ENCODE measurements at regions not wholly inside any gene's neighbourhood (a gene's known extent, or its start where the extent isn't known, plus 50 kb on each side); places are given as distances from the start of the nearest gene placed in this dataset.
"Not testable (repeated sequence)": the region's sequence is repeated elsewhere in the genome, so short reads cannot be mapped to it uniquely, and the experiment has no call there.

DNA sequence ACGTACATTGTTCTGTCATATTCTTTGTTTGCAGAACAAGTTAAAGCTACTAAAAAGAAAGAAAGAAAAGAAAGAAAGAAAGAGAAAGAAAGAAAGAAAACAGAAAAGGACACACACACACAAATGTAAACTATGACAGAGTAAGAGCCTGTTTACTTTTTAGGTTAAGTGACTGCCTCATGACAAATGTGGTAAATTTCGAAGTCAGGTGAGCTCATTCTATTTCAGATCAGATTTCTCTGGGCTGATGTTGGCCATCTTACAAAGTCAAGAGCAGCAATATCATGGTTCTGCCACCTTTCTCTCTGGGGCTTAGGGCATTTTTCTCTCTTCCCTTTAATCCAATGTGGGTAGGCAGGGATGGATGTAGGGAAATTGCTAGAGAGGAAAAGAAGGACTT is 299.5 kb downstream of the ANAPC1 start:
- POLR2A ChIA-PET; H3K36me3 Mint-ChIP-seq (ENCODE audit: low read depth); H3K9me3 Mint-ChIP-seq (ENCODE audit: low read depth); H3K4me3 Mint-ChIP-seq; intact Hi-C loops (cut with DNase I, micrococcal nuclease); CTCF ChIA-PET; H3K27me3 Mint-ChIP-seq; ATAC-seq; H3K4me1 Mint-ChIP-seq; H3K27ac Mint-ChIP-seq; DNase-seq: not testable (repeated sequence)

DNA sequence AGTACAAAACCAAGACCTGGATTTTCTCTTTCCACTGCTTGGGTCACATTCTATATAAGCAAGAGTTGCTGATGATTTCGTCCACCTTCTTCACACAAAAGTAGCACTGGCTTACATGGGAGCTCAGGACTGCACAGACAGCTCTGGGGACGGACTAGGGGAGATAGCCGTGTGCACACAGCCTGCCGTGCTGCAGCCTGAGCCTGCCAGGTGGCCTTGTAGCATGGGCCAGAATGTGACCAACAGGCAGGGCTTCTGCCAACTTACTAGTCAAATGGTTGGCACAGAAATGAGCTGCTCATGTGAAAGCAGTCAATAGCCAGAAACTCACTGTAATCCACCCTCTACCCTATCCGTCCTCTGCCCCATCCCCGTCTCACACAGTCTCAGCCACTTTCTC is 299.0 kb downstream of the ANAPC1 start:
- H3K36me3 Mint-ChIP-seq (ENCODE audit: low read depth); DNase-seq; H3K9me3 Mint-ChIP-seq (ENCODE audit: low read depth); H3K27me3 Mint-ChIP-seq; ATAC-seq; CTCF ChIA-PET; POLR2A ChIA-PET; H3K27ac Mint-ChIP-seq; H3K4me3 Mint-ChIP-seq; H3K4me1 Mint-ChIP-seq; intact Hi-C loops (cut with DNase I, micrococcal nuclease): not testable (repeated sequence)

DNA sequence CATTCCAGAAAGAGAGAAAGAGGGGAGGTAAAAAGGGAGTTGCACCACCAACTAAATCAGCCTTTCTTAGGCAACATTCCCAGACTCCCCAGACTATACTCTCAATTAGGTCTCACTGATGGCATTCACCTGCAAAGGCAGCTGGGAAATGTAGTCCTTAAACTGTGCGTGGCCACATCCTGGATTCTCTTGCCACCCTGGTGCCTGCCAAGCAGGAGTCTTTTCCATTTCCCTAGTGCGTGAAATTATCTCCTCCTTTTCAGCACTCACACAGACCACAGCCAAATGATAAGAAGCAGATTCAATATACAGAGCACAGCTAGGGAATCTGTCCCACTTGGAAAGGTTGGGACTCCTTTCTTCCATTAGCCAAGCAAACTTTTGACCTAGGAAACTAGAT is 298.0 kb downstream of the ANAPC1 start:
- CTCF ChIA-PET; H3K36me3 Mint-ChIP-seq (ENCODE audit: low read depth); H3K27ac Mint-ChIP-seq; ATAC-seq; intact Hi-C loops (cut with DNase I, micrococcal nuclease); H3K9me3 Mint-ChIP-seq (ENCODE audit: low read depth); DNase-seq; H3K27me3 Mint-ChIP-seq; H3K4me3 Mint-ChIP-seq; H3K4me1 Mint-ChIP-seq; POLR2A ChIA-PET: not testable (repeated sequence)

DNA sequence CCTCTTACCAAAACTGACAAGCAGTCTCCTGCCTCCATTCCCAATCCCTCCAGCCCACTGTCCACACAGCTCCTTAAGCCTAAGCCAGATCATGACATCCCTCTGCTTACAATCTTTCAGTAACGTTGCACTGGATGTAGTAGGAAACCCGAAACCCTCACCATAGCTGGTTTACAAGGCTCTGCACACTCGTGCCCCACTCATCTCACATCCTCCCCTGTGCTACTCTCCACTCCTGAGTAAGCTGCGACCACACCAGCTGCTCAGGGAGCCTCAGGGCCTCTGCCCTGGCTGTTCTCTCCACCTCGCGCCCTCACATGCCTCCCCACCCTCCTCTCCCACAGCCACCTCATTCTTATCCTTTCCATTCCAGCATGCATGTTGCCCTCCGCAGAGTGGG is 288.9 kb downstream of the ANAPC1 start:
- H3K9me3 Mint-ChIP-seq (ENCODE audit: low read depth); POLR2A ChIA-PET; H3K36me3 Mint-ChIP-seq (ENCODE audit: low read depth); H3K27me3 Mint-ChIP-seq; H3K4me1 Mint-ChIP-seq; ATAC-seq; H3K27ac Mint-ChIP-seq; H3K4me3 Mint-ChIP-seq; intact Hi-C loops (cut with DNase I, micrococcal nuclease); DNase-seq; CTCF ChIA-PET: not testable (repeated sequence)

DNA sequence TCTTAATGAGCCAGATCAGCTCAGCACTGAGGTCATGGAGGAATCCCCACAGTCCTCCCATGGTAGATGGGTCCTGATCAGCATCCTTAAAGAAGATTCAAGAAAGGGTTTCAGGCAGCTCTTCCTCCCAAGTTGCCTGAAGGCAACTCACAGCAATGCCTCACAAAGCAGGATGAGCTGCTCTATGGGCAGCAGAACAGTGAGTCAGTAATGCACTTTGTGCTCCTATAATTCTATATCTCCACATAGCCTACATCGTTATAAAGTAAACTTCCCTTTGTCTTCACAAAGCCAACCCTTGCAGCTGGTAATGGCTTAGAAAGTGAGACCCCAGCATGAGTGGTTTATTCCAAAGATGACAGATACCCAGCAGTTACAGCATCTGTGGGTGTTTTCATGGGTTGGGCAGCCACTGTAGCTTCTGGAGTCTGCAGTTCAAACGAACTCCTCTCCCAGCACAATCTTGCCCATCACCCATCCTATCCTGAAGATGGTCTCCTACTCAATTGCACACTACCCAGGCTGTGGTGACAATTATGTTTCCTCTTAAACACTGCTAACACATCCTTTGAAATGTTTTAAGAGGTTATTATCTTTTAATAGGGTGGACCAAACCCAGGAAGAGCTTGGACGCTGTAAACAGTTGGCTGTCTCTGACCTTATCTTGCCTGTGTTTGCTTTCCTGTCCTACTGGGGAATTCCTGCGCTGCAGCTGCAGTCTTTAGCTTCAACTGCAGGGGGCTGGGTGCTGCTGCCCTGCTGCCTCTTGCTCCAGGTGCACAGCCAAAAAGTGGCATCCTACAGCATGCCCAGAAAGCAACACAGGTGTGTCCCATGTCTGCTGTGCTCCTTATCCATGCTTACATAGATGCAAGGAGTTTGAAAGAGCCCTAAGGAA is 286.9 kb downstream of the ANAPC1 start:
- H3K36me3 Mint-ChIP-seq (ENCODE audit: low read depth); CTCF ChIA-PET; H3K27ac Mint-ChIP-seq; H3K4me1 Mint-ChIP-seq; DNase-seq; H3K4me3 Mint-ChIP-seq; H3K27me3 Mint-ChIP-seq; H3K9me3 Mint-ChIP-seq (ENCODE audit: low read depth); intact Hi-C loops (cut with DNase I, micrococcal nuclease); POLR2A ChIA-PET: not testable (repeated sequence)
- ATAC-seq, result peak; percentile 47

DNA sequence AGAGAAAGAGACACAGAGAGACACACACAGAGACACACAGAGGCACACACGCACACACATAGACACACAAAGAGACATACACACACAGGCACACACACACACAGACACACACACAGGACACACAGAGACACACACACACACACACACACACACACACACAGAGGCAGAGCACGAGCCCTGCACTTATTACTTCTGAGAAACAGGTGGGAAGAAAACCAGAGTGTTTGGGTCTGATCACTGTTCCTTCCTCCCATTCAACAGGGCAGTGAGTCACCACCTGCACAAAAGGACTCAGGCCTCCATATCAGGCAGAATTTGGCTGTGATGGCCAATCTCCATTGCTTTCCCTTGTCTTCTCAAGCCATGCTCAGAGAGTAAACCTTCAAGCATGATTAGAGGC is 285.0 kb downstream of the ANAPC1 start:
- DNase-seq; H3K36me3 Mint-ChIP-seq (ENCODE audit: low read depth); H3K27ac Mint-ChIP-seq; POLR2A ChIA-PET; CTCF ChIA-PET; H3K4me1 Mint-ChIP-seq; H3K27me3 Mint-ChIP-seq; H3K9me3 Mint-ChIP-seq (ENCODE audit: low read depth); intact Hi-C loops (cut with DNase I, micrococcal nuclease); H3K4me3 Mint-ChIP-seq: not testable (repeated sequence)
- peak; percentile 78 for ATAC-seq

DNA sequence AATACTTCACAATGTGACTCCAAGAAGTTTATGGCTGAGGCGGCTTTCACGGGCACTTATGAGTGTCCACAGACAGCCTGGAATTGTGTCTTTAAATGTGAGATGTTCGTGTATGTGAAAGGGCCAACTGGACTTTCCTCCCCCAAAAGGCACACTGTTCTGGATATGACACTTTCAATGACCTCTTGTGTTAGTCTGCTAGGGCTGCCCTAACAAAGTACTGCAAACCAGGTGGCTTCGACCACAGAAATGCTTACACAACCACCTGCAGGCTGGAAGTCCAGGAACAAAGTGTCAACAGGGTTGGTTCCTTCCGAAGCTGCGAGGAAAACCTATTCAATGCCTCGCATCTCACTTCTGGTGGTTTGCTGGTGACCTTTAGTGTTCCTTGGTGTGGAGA is 281.7 kb downstream of the ANAPC1 start:
- H3K4me1 Mint-ChIP-seq; H3K9me3 Mint-ChIP-seq (ENCODE audit: low read depth); H3K27ac Mint-ChIP-seq; H3K4me3 Mint-ChIP-seq; CTCF ChIA-PET; H3K27me3 Mint-ChIP-seq; H3K36me3 Mint-ChIP-seq (ENCODE audit: low read depth); ATAC-seq; intact Hi-C loops (cut with DNase I, micrococcal nuclease); DNase-seq; POLR2A ChIA-PET: not testable (repeated sequence)

DNA sequence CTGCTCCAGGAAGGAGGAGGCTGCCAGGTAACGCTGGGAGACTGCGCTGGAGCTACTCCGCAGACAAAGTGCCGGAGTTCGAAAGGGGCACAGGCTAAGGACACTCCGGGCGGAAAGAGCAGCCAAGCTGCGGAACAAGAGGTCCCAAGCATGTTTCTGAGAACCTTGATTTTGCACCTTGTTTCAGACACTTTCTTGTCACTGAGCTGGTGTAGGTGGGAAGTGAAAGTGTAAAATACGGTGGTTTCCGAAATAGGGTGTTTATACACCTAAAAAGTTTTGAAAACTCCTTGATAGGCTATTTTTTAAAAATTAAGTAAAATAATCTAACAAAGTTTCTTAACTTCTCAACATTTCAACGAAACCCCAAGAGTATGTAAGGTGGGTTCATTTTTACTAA is 278.2 kb downstream of the ANAPC1 start:
- H3K27ac Mint-ChIP-seq; POLR2A ChIA-PET; H3K36me3 Mint-ChIP-seq (ENCODE audit: low read depth); H3K27me3 Mint-ChIP-seq; H3K4me1 Mint-ChIP-seq; intact Hi-C loops (cut with DNase I, micrococcal nuclease); CTCF ChIA-PET; H3K4me3 Mint-ChIP-seq; H3K9me3 Mint-ChIP-seq (ENCODE audit: low read depth); DNase-seq; ATAC-seq: not testable (repeated sequence)

DNA sequence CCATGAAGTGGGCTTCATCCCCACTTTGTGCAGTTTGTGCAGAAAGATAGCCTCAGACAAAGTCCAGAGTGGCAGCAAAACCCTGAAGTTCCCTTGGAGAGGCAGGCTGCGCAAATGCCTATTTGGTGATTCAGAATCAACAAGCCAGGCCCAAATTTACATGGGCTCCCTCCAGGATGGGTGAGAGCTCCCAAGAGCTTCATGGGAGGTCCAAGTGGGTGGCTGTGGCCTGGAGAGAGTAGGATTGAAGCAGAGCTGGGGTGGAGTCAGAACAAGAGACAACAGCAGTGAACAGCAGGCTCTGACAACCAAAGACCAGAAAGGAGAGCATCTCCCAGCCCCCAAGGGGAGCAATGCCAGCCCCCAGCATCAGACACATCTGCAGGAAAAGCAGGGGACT is 277.4 kb downstream of the ANAPC1 start:
- H3K4me3 Mint-ChIP-seq; CTCF ChIA-PET; H3K9me3 Mint-ChIP-seq (ENCODE audit: low read depth); H3K4me1 Mint-ChIP-seq; POLR2A ChIA-PET; H3K36me3 Mint-ChIP-seq (ENCODE audit: low read depth); ATAC-seq; H3K27me3 Mint-ChIP-seq; DNase-seq; intact Hi-C loops (cut with DNase I, micrococcal nuclease); H3K27ac Mint-ChIP-seq: not testable (repeated sequence)

DNA sequence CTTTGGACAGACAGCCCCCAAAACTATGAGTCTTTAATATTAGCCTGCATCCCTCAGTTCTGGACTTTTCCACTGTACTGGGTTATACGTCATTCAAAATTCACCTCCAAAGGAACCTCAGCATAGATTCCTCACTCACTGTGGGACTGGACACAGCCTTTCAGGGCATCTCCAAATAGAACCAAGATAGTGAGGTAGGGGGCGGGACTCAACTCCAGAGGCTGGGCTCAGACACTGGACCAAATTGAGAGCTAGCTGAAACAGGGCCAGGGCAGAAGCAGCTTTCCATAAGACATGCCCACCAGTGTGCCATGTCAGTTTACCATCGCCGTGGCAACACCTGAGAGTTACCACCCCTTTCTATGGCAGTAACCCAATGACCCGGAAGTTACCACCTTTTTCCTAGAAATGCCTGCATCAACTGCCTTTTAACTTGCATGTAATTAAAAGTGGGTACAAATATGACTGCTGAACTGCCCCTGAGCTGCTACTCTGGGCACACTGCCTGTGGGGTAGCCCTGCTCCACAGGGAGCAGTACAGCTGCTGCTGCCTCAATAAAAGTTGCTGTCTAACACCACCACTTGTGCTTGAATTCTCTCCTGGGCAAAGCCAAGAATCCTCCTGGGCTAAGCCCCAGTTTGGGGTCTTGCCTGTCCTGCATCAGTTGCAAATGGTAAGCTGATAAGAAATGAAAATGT is 274.7 kb downstream of the ANAPC1 start:
- ATAC-seq; H3K9me3 Mint-ChIP-seq (ENCODE audit: low read depth); H3K36me3 Mint-ChIP-seq (ENCODE audit: low read depth); H3K4me3 Mint-ChIP-seq; H3K4me1 Mint-ChIP-seq; POLR2A ChIA-PET; H3K27ac Mint-ChIP-seq; intact Hi-C loops (cut with DNase I, micrococcal nuclease); DNase-seq; H3K27me3 Mint-ChIP-seq; CTCF ChIA-PET: not testable (repeated sequence)

DNA sequence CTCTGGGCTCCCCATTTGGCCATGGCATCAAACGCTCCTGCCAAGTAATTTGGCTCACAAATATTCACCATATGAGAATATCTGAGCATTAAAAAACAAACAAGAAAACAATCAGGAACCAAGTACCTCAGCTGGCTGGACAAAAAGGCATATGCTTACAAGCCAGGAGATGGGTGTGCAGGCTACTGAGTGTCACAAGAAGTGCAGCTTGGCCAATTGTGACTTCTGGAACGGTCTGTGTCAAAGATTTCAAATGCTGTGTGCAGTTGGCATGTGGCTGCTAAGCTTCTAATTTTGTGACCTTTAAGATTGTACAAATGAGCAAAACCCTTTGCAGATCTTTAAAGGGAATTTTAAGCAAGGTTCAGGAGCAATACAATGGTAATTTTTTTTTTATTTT is 274.0 kb downstream of the ANAPC1 start:
- CTCF ChIA-PET; intact Hi-C loops (cut with DNase I, micrococcal nuclease); DNase-seq; H3K4me1 Mint-ChIP-seq; H3K4me3 Mint-ChIP-seq; H3K27ac Mint-ChIP-seq; POLR2A ChIA-PET; H3K27me3 Mint-ChIP-seq; H3K36me3 Mint-ChIP-seq (ENCODE audit: low read depth); ATAC-seq; H3K9me3 Mint-ChIP-seq (ENCODE audit: low read depth): not testable (repeated sequence)

DNA sequence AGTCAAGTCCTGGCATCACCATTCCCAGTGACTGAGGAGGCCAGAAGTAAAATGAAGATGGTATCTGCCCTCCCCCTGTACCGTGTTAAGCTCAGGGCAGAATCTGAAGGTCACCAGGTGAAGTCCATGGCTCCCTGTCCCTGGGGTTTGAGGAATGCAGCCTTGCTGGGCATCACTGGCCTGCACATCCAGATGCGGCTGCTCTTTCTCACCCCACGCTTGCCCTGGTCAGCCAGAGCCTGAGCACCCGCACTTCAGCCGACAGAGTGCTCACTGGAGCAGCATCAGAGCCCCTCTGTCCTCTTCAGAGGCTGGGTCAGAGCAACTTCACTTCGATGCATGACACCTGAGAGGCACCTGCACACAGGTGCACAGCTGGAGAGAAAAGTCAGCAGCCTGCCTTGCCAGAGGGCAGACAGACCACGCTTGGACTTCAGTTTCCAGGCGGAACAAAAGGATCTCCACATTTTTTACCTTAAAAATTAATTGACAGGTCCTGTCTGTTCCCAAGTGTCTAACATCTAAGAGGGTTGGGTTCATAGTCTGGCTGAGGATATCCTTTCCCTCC is 267.3 kb downstream of the ANAPC1 start:
- CTCF ChIA-PET, result no interaction called here
- H3K9me3 Mint-ChIP-seq (ENCODE audit: low read depth), result no peaks in the 10 kb centered on the region
- intact Hi-C loops (cut with DNase I, micrococcal nuclease), result no loop called here

More for the DNA sequence above, 267.3 kb downstream of the ANAPC1 start:
- no peaks in the 10 kb centered on the region for H3K36me3 Mint-ChIP-seq (ENCODE audit: low read depth)
- H3K4me3 Mint-ChIP-seq, result no peak overlapping the region
- POLR2A ChIA-PET, result no interaction called here
- DNase-seq, result no peak
- H3K27ac Mint-ChIP-seq, result no peak overlapping the region
- no peak for ATAC-seq
- H3K27me3 Mint-ChIP-seq, result peaks cover 9% of the 10 kb centered on the region
- no peaks in the 10 kb centered on the region for H3K4me1 Mint-ChIP-seq

Measured in activated CD4-positive, alpha-beta T cell treated with anti-CD3 and anti-CD28 coated beads for 36 hours (primary cell).